AG04450 (cell line): ENCODE measurements at regions not wholly inside any gene's neighbourhood (a gene's known extent, or its start where the extent isn't known, plus 50 kb on each side); places are given as distances from the start of the nearest gene placed in this dataset.

Experiments
- CTCF ChIA-PET: fragments of 300-600, 350-600 bp; formaldehyde crosslinking; extraction: SDS; loops from one replicate; lab custom pipeline; 2022; ENCODE audit warnings: antibody characterized with exemption, inconsistent platforms; lab: Charles Lee
- POLR2A ChIA-PET: fragments of 350-600 bp; formaldehyde crosslinking; extraction: SDS; loops from one replicate; lab custom pipeline; 2021; ENCODE audit warnings: antibody characterized with exemption, inconsistent platforms; lab: Yijun Ruan, JAX
- DNase-seq: peaks from one replicate; pipeline ENCODE4 v3.0.0-alpha.2; 2011; ENCODE audit warnings: low read depth, low spot score
- H3K27ac ChIP-seq: one replicate; pipeline ENCODE4 v1.5.1; 2012; ENCODE audit warnings: low read depth, low read length, control low read depth
- H3K27me3 ChIP-seq: one replicate; pipeline ENCODE4 v1.6.0; 2012; ENCODE audit warnings: low read length; ENCODE audit not compliant: control insufficient read depth, insufficient read depth
- H3K4me3 ChIP-seq: 2 replicates; pipeline ENCODE4 v1.5.1; 2011; ENCODE audit warnings: mild to moderate bottlenecking, low read depth, low read length, control low read depth
- H3K9me3 ChIP-seq: 2 replicates; pipeline ENCODE4 v1.5.1; 2012; ENCODE audit warnings: low read length; ENCODE audit not compliant: control insufficient read depth, insufficient read depth
- TF ChIP-seq, protein P1 (sequence below): IDR thresholded peaks from 2 replicates; pipeline ENCODE4 v1.5.1; 2011; ENCODE audit warnings: low read depth, low read length, control low read depth, inconsistent platforms

DNA sequence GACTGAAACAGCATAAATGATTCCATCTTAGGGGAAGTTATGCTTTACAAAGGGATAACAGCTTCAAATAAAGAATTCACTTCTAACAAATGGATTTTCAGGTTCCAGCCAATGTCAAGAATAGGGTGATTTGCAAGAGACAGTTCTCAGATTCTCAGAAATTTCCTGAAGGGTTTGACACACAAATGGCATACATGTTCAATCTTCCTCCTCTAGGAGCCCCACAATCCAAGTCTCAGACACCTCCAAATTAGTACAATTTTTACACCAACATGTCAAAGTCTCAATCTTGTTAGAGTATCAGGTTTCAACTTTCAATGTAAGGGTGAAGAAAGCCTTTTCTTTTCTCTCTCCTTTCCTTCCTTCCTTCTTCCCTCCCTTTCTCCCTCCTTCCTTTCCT is 996.6 kb downstream of the TLE1 start:
- TF ChIP-seq, protein P1, sequence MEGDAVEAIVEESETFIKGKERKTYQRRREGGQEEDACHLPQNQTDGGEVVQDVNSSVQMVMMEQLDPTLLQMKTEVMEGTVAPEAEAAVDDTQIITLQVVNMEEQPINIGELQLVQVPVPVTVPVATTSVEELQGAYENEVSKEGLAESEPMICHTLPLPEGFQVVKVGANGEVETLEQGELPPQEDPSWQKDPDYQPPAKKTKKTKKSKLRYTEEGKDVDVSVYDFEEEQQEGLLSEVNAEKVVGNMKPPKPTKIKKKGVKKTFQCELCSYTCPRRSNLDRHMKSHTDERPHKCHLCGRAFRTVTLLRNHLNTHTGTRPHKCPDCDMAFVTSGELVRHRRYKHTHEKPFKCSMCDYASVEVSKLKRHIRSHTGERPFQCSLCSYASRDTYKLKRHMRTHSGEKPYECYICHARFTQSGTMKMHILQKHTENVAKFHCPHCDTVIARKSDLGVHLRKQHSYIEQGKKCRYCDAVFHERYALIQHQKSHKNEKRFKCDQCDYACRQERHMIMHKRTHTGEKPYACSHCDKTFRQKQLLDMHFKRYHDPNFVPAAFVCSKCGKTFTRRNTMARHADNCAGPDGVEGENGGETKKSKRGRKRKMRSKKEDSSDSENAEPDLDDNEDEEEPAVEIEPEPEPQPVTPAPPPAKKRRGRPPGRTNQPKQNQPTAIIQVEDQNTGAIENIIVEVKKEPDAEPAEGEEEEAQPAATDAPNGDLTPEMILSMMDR, result no peak

DNA sequence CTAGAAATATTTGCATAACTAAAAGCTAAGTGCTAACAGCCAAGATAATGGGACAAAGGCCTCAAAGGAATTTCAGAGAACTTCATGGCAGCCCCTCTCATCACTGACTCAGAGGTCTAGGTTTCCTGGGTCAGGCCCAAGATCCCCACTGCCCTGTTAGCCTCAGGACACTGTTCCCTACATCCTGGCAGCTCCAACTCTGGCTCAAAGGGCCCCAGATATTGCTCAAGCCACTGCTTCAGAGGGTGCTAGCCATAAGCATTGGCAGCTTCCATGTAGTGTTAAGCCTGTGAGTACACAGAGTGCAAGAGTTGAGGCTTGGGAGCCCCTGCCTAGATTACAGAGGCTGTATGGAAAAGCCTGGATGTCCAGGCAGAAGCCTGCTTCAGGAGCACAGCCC is 998.1 kb downstream of the TLE1 start:
- ChIA-PET CTCF (no interaction called here), POLR2A (no interaction called here)
- Histone ChIP-seq H3K4me3 (no peak overlapping the region), H3K27me3 (no peaks in the 10 kb centered on the region), H3K9me3 (no peaks in the 10 kb centered on the region), H3K27ac (no peak overlapping the region)
- TF ChIP-seq, protein P1, result no peak
- no peak for DNase-seq

More for the DNA sequence above, 996.6 kb downstream of the TLE1 start:
- H3K4me3 ChIP-seq, result no peak overlapping the region
- no peaks in the 10 kb centered on the region for H3K9me3 ChIP-seq
- CTCF ChIA-PET, result interaction anchor here (0.6 kb wide), 1 partner anchor 1877 kb away, joined by 5 read pairs; no protein-coding TSS in a partner anchor
- DNase-seq, result no peak
- POLR2A ChIA-PET, result no interaction called here
- H3K27me3 ChIP-seq, result no peaks in the 10 kb centered on the region
- no peak overlapping the region for H3K27ac ChIP-seq

DNA sequence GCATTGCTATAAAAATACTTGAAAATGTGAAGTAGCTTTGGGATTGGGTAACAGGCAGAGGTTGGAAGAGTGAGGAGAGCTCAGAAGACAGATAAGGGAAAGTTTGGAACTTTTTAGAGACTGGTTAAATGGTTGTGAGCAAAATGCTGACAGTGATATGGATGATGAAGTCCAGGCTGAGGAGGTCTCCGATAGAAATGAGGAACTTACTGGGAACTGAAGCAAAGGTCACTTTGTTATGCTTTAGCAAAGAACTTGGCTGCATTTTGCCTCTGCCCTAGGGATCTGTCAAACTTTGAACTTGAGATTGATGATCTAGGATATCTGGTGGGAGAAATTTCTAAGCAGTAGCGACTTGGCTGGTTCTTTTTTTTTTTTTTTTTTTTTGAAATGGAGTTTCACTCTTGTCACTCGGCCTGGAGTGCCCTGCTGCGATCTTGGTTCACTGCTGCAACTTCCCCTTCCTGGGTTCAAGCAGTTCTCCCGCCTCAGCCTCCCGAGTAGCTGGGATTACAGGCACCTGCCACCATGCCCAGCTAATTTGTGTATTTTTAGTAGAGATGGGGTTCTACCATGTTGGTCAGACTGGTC is 998.9 kb downstream of the TLE1 start:
- DNase-seq, result no peak
- CTCF ChIA-PET, result no interaction called here
- H3K27ac ChIP-seq, result no peak overlapping the region
- no peaks in the 10 kb centered on the region for H3K9me3 ChIP-seq
- TF ChIP-seq, protein P1, result no peak
- POLR2A ChIA-PET, result no interaction called here
- no peaks in the 10 kb centered on the region for H3K27me3 ChIP-seq
- no peak overlapping the region for H3K4me3 ChIP-seq

DNA sequence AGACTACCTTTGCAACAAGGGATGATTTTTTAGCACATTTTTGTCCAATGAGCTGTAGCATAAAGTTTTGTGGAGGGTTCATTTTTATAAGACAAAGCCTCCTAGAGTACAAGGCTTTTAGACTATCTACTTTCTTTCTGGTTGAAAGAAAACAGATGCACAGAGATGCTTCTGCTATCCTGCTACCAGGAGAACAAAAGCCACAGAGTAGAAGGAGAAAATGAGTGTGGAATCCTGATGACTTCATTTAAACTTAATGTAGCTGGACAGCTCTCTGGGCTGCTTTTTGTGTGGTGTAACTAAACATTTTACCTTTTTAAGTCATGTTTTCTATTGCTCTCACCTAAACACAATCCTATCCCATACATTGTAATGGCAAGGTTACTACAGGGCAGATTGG is 1009.4 kb downstream of the TLE1 start:
- CTCF ChIA-PET, result interaction anchor here (1.4 kb wide), 1 partner anchor 9 kb away, joined by 3 read pairs; no protein-coding TSS in a partner anchor
- no peaks in the 10 kb centered on the region for H3K27me3 ChIP-seq
- POLR2A ChIA-PET, result no interaction called here
- no peak overlapping the region for H3K4me3 ChIP-seq
- H3K27ac ChIP-seq, result no peak overlapping the region
- TF ChIP-seq, protein P1, result no peak
- H3K9me3 ChIP-seq, result no peaks in the 10 kb centered on the region
- DNase-seq, result no peak

DNA sequence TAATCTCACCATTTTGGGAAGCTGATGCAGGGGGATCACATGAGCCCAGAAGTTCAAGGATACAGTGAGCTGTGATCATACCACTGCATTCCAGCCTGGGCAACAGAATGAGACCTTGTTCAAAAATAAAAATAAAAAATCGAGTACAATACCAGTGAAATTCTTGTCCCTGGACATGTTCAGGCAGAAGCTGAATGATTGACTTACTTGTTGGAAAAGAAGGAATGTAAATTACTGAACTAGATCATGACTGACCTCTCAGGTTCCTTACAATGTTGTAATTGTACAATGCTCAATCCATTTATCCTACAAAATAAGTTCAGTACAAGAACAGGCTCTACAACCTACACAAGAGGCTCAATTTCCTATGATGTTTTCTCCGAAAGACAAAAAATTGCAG is 1010.4 kb downstream of the TLE1 start:
- CTCF ChIA-PET, result no interaction called here
- POLR2A ChIA-PET, result no interaction called here
- DNase-seq, result no peak
- Histone ChIP-seq H3K4me3 (no peak overlapping the region), H3K9me3 (no peaks in the 10 kb centered on the region), H3K27ac (no peak overlapping the region), H3K27me3 (no peaks in the 10 kb centered on the region)
- TF ChIP-seq, protein P1, result no peak
